Gastrocnemius medialis (tissue), 4 donors: ENCODE measurements at regions not wholly inside any gene's neighbourhood (a gene's known extent, or its start where the extent isn't known, plus 50 kb on each side); places are given as distances from the start of the nearest gene placed in this dataset.

ENCODE experiments used
- CTCF ChIP-seq, 5 experiments: fragments of 450-650 bp in 3 of 5; fragments of 200-600 bp in 2 of 5; sonication (generic) in 2 of 5; IDR thresholded peaks in 4 of 5; conservative IDR thresholded peaks in 1 of 5; 1 replicate in 4 of 5; 2 replicates in 1 of 5; pipeline ENCODE4 v1.5.1; 2016 to 2019; ENCODE audit warnings: antibody characterized with exemption in 5 of 5, mild to moderate bottlenecking in 3 of 5, moderate library complexity in 3 of 5
- POLR2A ChIP-seq, 2 donors: fragments of 450-650 bp; IDR thresholded peaks; one replicate each; pipeline ENCODE4 v1.6.1; 2017; ENCODE audit warnings: antibody characterized with exemption in 2 of 2, mild to moderate bottlenecking in 2 of 2, moderate library complexity in 2 of 2

GRCh38 chr15:70473581-70474370 is 289.6 kb downstream of the UACA start:
- TF ChIP-seq CTCF (IDR thresholded peaks at IDR 0.05 in 4 of 5, conservative IDR thresholded peaks at IDR 0.05 in 1 of 5) (no peak), POLR2A (IDR thresholded peaks at IDR 0.05) (no peak)
